ENCODE measurements at regions not wholly inside any gene's neighbourhood (a gene's known extent, or its start where the extent isn't known, plus 50 kb on each side); places are given as distances from the start of the nearest gene placed in this dataset.

DNA sequence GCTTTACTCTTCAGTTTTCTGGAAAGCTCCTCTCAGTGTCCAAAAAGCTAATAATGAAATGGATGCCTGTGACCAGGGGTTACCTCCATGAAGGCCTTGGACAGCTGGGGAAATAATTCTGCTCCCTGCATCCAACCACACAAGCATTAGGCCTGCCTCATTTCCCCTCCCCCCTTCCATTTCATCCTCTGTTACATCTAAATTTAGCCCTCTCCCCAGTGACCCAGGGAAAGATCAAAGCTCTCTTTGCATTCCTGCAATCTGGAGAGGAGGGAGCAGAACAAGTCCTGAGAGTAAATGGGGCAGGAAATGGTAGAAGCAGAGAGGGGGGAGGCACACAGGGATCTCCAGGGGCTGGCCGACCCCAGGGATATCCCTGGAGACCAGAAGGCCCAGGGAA lies 452.7 kb downstream of the TSHZ3 start:
- TF ChIP-seq, protein P1, sequence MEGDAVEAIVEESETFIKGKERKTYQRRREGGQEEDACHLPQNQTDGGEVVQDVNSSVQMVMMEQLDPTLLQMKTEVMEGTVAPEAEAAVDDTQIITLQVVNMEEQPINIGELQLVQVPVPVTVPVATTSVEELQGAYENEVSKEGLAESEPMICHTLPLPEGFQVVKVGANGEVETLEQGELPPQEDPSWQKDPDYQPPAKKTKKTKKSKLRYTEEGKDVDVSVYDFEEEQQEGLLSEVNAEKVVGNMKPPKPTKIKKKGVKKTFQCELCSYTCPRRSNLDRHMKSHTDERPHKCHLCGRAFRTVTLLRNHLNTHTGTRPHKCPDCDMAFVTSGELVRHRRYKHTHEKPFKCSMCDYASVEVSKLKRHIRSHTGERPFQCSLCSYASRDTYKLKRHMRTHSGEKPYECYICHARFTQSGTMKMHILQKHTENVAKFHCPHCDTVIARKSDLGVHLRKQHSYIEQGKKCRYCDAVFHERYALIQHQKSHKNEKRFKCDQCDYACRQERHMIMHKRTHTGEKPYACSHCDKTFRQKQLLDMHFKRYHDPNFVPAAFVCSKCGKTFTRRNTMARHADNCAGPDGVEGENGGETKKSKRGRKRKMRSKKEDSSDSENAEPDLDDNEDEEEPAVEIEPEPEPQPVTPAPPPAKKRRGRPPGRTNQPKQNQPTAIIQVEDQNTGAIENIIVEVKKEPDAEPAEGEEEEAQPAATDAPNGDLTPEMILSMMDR (IDR thresholded peaks at IDR 0.05; ENCODE audit: low read length): no peak
- no peak for TF ChIP-seq EZH2phosphoT487 (IDR thresholded peaks at IDR 0.05; ENCODE audit: low read length)

All from MM.1S (cell line).